NT2/D1 (cell line): ENCODE measurements at regions not wholly inside any gene's neighbourhood (a gene's known extent, or its start where the extent isn't known, plus 50 kb on each side); places are given as distances from the start of the nearest gene placed in this dataset.

Source experiments
- SUZ12 ChIP-seq: IDR thresholded peaks from 2 replicates; pipeline ENCODE4 v1.6.1; 2011; ENCODE audit not compliant: insufficient read length, insufficient read depth; ENCODE audit errors: extremely low read depth
- YY1 ChIP-seq: IDR thresholded peaks from 2 replicates; pipeline ENCODE4 v1.6.1; 2011; ENCODE audit not compliant: insufficient read length, insufficient read depth
- ZNF274 ChIP-seq: IDR thresholded peaks from 2 replicates; pipeline ENCODE4 v1.6.1; 2011; ENCODE audit warnings: mild to moderate bottlenecking, low read depth, low read length

GRCh38 chr14:37779480-37779879 is 184.1 kb downstream of the TTC6 start:
- TF ChIP-seq YY1 (no peak), SUZ12 (no peak), ZNF274 (no peak)
